Activated CD4-positive, alpha-beta T cell treated with anti-CD3 and anti-CD28 coated beads, Interleukin-2, Interleukin-6, amounts not matched to agents 100 ng/mL and 50 ng/mL, durations not matched to agents 16 hours and 8 hours (primary cell): ENCODE measurements at regions not wholly inside any gene's neighbourhood (a gene's known extent, or its start where the extent isn't known, plus 50 kb on each side); places are given as distances from the start of the nearest gene placed in this dataset.
A peak's percentile ranks its signal among the peaks of the same experiment; 100 is the strongest.
"Not testable (repeated sequence)": the region's sequence is repeated elsewhere in the genome, so short reads cannot be mapped to it uniquely, and the experiment has no call there.

ENCODE experiments used
- DNase-seq: peaks from one replicate; pipeline ENCODE4 v3.0.0-alpha.2; 2020

- DNase-seq, result no peak
Measured at GRCh38 chr3:33919312-33920120, 121.1 kb downstream of the PDCD6IP start.

GRCh38 chr3:33920511-33920910, 122.1 kb downstream of the PDCD6IP start:
- DNase-seq, result no peak

- no peak for DNase-seq
Measured at GRCh38 chr3:33921608-33922007, 123.2 kb downstream of the PDCD6IP start.

- no peak for DNase-seq
Measured at GRCh38 chr3:33926998-33927605, 128.7 kb downstream of the PDCD6IP start.

- no peak for DNase-seq
Measured at GRCh38 chr3:33929813-33930212, 131.4 kb downstream of the PDCD6IP start.

- no peak for DNase-seq
Measured at GRCh38 chr3:33931512-33931911, 133.1 kb downstream of the PDCD6IP start.

- no peak for DNase-seq
Measured at GRCh38 chr3:33932010-33932764, 133.8 kb downstream of the PDCD6IP start.

GRCh38 chr3:33936171-33936920, 137.9 kb downstream of the PDCD6IP start:
- DNase-seq, result no peak

- no peak for DNase-seq
Measured at GRCh38 chr3:33936921-33937525, 138.6 kb downstream of the PDCD6IP start.

GRCh38 chr3:33937628-33938027, 139.2 kb downstream of the PDCD6IP start:
- no peak for DNase-seq

GRCh38 chr3:33940149-33940548, 141.7 kb downstream of the PDCD6IP start:
- DNase-seq, result no peak

- DNase-seq, result no peak
Measured at GRCh38 chr3:33940736-33941135, 142.3 kb downstream of the PDCD6IP start.

- DNase-seq, result peak; percentile 16
Measured at GRCh38 chr3:33941804-33942203, 143.4 kb downstream of the PDCD6IP start.

- no peak for DNase-seq
Measured at GRCh38 chr3:33942483-33943150, 144.2 kb downstream of the PDCD6IP start.

GRCh38 chr3:33943277-33943676, 144.8 kb downstream of the PDCD6IP start:
- no peak for DNase-seq

GRCh38 chr3:33946612-33947011, 148.2 kb downstream of the PDCD6IP start:
- not testable (repeated sequence) for DNase-seq

- no peak for DNase-seq
Measured at GRCh38 chr3:33947272-33948195, 149.1 kb downstream of the PDCD6IP start.

- no peak for DNase-seq
Measured at GRCh38 chr3:33949074-33949473, 150.6 kb downstream of the PDCD6IP start.

- peak; percentile 14 for DNase-seq
Measured at GRCh38 chr3:33954956-33955355, 156.5 kb downstream of the PDCD6IP start.

- DNase-seq, result no peak
Measured at GRCh38 chr3:33956206-33956605, 157.8 kb downstream of the PDCD6IP start.

- DNase-seq, result no peak
Measured at GRCh38 chr3:33956776-33957175, 158.3 kb downstream of the PDCD6IP start.
